K562 (cell line): ENCODE measurements at regions not wholly inside any gene's neighbourhood (a gene's known extent, or its start where the extent isn't known, plus 50 kb on each side); places are given as distances from the start of the nearest gene placed in this dataset.
"Not testable (repeated sequence)": the region's sequence is repeated elsewhere in the genome, so short reads cannot be mapped to it uniquely, and the experiment has no call there.

Experiments used
- ATAC-seq: fragments of 200-7000 bp; cut with Tn5 transposase; 3 replicates; pipeline ENCODE4 v1.9.1; 2020; ENCODE audit warnings: moderate library complexity
- BruUV-seq: library from RNA; stranded (reverse); fragments of 400-500 nt; replicated peaks from 2 replicates; lab custom pipeline; 2021; lab: Mats Ljungman, UMichigan
- CTCF ChIA-PET: fragments of 300-600 bp; formaldehyde crosslinking; extraction: SDS; loops from one replicate; lab custom pipeline; 2021; ENCODE audit warnings: low intra/inter-chr PET ratio; lab: Yijun Ruan, JAX
- POLR2A ChIA-PET: fragments of 300-600, 350-650 bp; sonication (Branson Sonifier 250); formaldehyde crosslinking; extraction: SDS; loops from one replicate; lab custom pipeline; 2021; ENCODE audit warnings: antibody characterized with exemption, inconsistent platforms; lab: Yijun Ruan, JAX
- DNase-seq, 4 experiments: peaks; one replicate each; pipeline versions ENCODE4 v3.0.0 to v3.0.0-alpha.2; 2011 to 2018; ENCODE audit warnings: low spot score in 3 of 4, mixed read lengths in 3 of 4; ENCODE audit errors: extremely low read depth in 1 of 4
- FAIRE-seq: peaks from 2 replicates; lab custom pipeline; 2011; peaks lifted over from hg19 to GRCh38; lab: Jason Lieb, UNC
- H2AFZ ChIP-seq: 2 replicates; pipeline ENCODE4 v1.6.0; 2011; ENCODE audit warnings: low read depth, low read length, control low read depth, inconsistent platforms
- H3K27ac ChIP-seq: fragments of 200-600 bp; 3 replicates; pipeline ENCODE4 v1.8.0; 2011; ENCODE audit warnings: low read depth, mild to moderate bottlenecking, control low read depth, inconsistent platforms, low read length, moderate library complexity, mixed read lengths; ENCODE audit errors: extremely low read depth
- H3K27me3 ChIP-seq, 2 experiments: fragments of 300-600 bp in 1 of 2; 2 replicates in 1 of 2; 3 replicates in 1 of 2; pipeline versions ENCODE4 v1.6.0 to v1.8.0; 2011; ENCODE audit warnings: inconsistent platforms in 2 of 2, low read length in 2 of 2, mild to moderate bottlenecking in 1 of 2, mixed read lengths in 1 of 2, moderate library complexity in 1 of 2; ENCODE audit not compliant: control insufficient read depth in 2 of 2, insufficient read depth in 2 of 2
- H3K36me3 ChIP-seq: fragments of 300-600 bp; 3 replicates; pipeline ENCODE4 v1.8.0; 2011; ENCODE audit warnings: mild to moderate bottlenecking, low read length, inconsistent platforms; ENCODE audit not compliant: control insufficient read depth, insufficient read depth
- H3K4me1 ChIP-seq, 2 experiments: fragments of 200-600 bp in 1 of 2; replicated peaks in 1 of 2; 2 replicates in 1 of 2; 3 replicates in 1 of 2; pipeline versions ENCODE4 v1.5.1 to v1.8.0; 2011; ENCODE audit warnings: inconsistent platforms in 2 of 2, low read length in 2 of 2, mild to moderate bottlenecking in 1 of 2, mixed read lengths in 1 of 2, moderate library complexity in 1 of 2; ENCODE audit not compliant: control insufficient read depth in 2 of 2, insufficient read depth in 2 of 2
- H3K4me2 ChIP-seq: 2 replicates; pipeline ENCODE4 v1.6.1; 2011; ENCODE audit warnings: low read length, control low read depth, inconsistent platforms, mixed read lengths; ENCODE audit not compliant: insufficient read depth
- H3K4me3 ChIP-seq: fragments of 200-600 bp; sonication (generic), shearing (Covaris generic); 2 replicates; pipeline ENCODE4 v1.5.1; 2016; ENCODE audit warnings: control low read depth, inconsistent platforms
- H3K79me2 ChIP-seq: fragments of 200-600 bp; 3 replicates; pipeline ENCODE4 v1.8.0; 2011; ENCODE audit warnings: low read length, inconsistent platforms; ENCODE audit not compliant: control insufficient read depth, insufficient read depth
- H3K9ac ChIP-seq, 2 experiments: 2 replicates each; pipeline versions ENCODE4 v1.6.0 to v1.6.1; 2011; ENCODE audit warnings: low read depth in 2 of 2, low read length in 2 of 2, control low read depth in 1 of 2, inconsistent platforms in 1 of 2, mild to moderate bottlenecking in 1 of 2, mixed read lengths in 1 of 2; ENCODE audit not compliant: insufficient read depth in 1 of 2
- H3K9me1 ChIP-seq: one replicate; pipeline ENCODE4 v1.6.0; 2011; ENCODE audit warnings: inconsistent platforms, mild to moderate bottlenecking, low read length, moderate library complexity; ENCODE audit not compliant: control insufficient read depth, insufficient read depth
- H3K9me3 ChIP-seq: replicated peaks from 2 replicates; pipeline ENCODE4 v1.5.1; 2011; ENCODE audit warnings: low read depth, low read length, inconsistent platforms; ENCODE audit not compliant: control insufficient read depth, insufficient read depth
- H4K20me1 ChIP-seq: replicated peaks from 2 replicates; pipeline ENCODE4 v1.6.1; 2011; ENCODE audit warnings: low read length, inconsistent platforms, mixed read lengths; ENCODE audit not compliant: control insufficient read depth, insufficient read depth
- CBX3 ChIP-seq, 2 experiments: IDR thresholded peaks; 1 replicate in 1 of 2; 2 replicates in 1 of 2; pipeline ENCODE4 v1.6.1; 2012; ENCODE audit warnings: inconsistent platforms in 2 of 2, low read length in 2 of 2, borderline replicate concordance in 1 of 2, control low read depth in 1 of 2
- CCAR2 ChIP-seq: fragments of 200-400 bp; formaldehyde crosslinking; IDR thresholded peaks from 2 replicates; pipeline ENCODE4 v1.6.1; 2017; ENCODE audit warnings: mild to moderate bottlenecking, low read depth, low read length
- COPS2 ChIP-seq: fragments of 450-650 bp; conservative IDR thresholded peaks from 2 replicates; pipeline ENCODE4 v1.6.1; 2016; ENCODE audit warnings: mild to moderate bottlenecking, moderate library complexity
- CTCF ChIP-seq, 3 experiments: IDR thresholded peaks in 2 of 3; conservative IDR thresholded peaks in 1 of 3; 2 replicates each; pipeline ENCODE4 v1.5.1; 2011 to 2012; ENCODE audit warnings: low read length in 3 of 3, mild to moderate bottlenecking in 3 of 3, control low read depth in 2 of 3, improper control_type of control experiment in 1 of 3, inconsistent platforms in 1 of 3, low read depth in 1 of 3, mixed read lengths in 1 of 3, moderate library complexity in 1 of 3; ENCODE audit not compliant: insufficient read depth in 2 of 3
- HMG20A ChIP-seq: fragments of 450-650 bp; formaldehyde crosslinking; conservative IDR thresholded peaks from 2 replicates; pipeline ENCODE4 v1.4.0; 2020; ENCODE audit warnings: mild to moderate bottlenecking, mixed read lengths
- NR0B1 ChIP-seq: fragments of 450-650 bp; IDR thresholded peaks from one replicate; pipeline ENCODE4 v1.6.1; 2018; ENCODE audit warnings: mild to moderate bottlenecking, moderate library complexity; ENCODE audit not compliant: partially characterized antibody
- TCF7L2 ChIP-seq: fragments of 150-350 bp; IDR thresholded peaks from 2 replicates; pipeline ENCODE4 v1.6.1; 2016; ENCODE audit warnings: low read depth, mild to moderate bottlenecking, low read length, moderate library complexity
- ZBTB17 ChIP-seq: fragments of 450-650 bp; formaldehyde crosslinking; IDR thresholded peaks from 2 replicates; pipeline ENCODE4 v1.4.0; 2020; ENCODE audit warnings: mild to moderate bottlenecking
- ZFP36 ChIP-seq: fragments of 150-350 bp; IDR thresholded peaks from 2 replicates; pipeline ENCODE4 v1.6.1; 2018; ENCODE audit warnings: low read length, low read depth; ENCODE audit not compliant: partially characterized antibody
- ZNF57 ChIP-seq: fragments of 450-650 bp; formaldehyde crosslinking; IDR thresholded peaks from 2 replicates; pipeline ENCODE4 v1.4.0; 2020; ENCODE audit warnings: mild to moderate bottlenecking, moderate library complexity
- WGBS: fragments of 100-300 bp; shearing (Covaris generic); methylation state at CpG from one replicate; pipeline ENCODE4 v1.1.6; 2016; ENCODE audit warnings: low coverage, mixed read lengths; ENCODE audit not compliant: insufficient coverage; ENCODE audit errors: missing lambda C conversion rate; 5-methylcytosine and 5-hydroxymethylcytosine counted together
- in situ Hi-C: fragments of 300-500 bp; cut with MboI; formaldehyde crosslinking; loops from 4 replicates; pipeline ENCODE4 v1.15.0; 2018; ENCODE audit warnings: inconsistent platforms, mixed read lengths
- intact Hi-C: fragments of 100-400 bp; cut with micrococcal nuclease; formaldehyde crosslinking; loops from 2 replicates; pipeline ENCODE4 v1.14.2; 2022

- TF ChIP-seq NR0B1 (no peak), CCAR2 (no peak), TCF7L2 (no peak), ZNF57 (CRISPR knock-in tag) (no peak), ZFP36 (no peak), CTCF (IDR thresholded peaks at IDR 0.05 in 2 of 3, conservative IDR thresholded peaks at IDR 0.05 in 1 of 3; ENCODE audit: insufficient read depth in 2 of 3, low read depth in 1 of 3, low read length in 3 of 3) (no peak)
- TF ChIP-seq, all 486 proteins: peak for 0
These were observed 161.3 kb downstream of the SOX4 start (continued) for GRCh38 chr6:21754891-21755290.

GRCh38 chr6:21756487-21756886, 162.9 kb downstream of the SOX4 start:
- Histone ChIP-seq H4K20me1 (no peaks in the 10 kb centered on the region; the same call in 1 of the 2 replicates), H3K79me2 (no peaks in the 10 kb centered on the region), H2AFZ (no peak overlapping the region), H3K4me3 (no peak overlapping the region), H3K9ac (no peak overlapping the region), H3K4me1 (peaks cover 0 to 4% of the 10 kb centered on the region in 2 experiments; a peak in 2 of 5 replicates), H3K27me3 (peaks cover 2 to 20% of the 10 kb centered on the region in 2 experiments; a peak in 4 of 5 replicates), H3K4me2 (no peak overlapping the region), H3K27ac (no peak overlapping the region), H3K9me3 (no peaks in the 10 kb centered on the region), H3K9me1 (no peaks in the 10 kb centered on the region), H3K36me3 (no peaks in the 10 kb centered on the region)
- no peak for TF ChIP-seq CBX3 (IDR thresholded peaks at IDR 0.05; ENCODE audit: borderline replicate concordance in 1 of 2, low read length in 2 of 2)
- no peak for TF ChIP-seq COPS2
- no peak for TF ChIP-seq ZBTB17
- TF ChIP-seq HMG20A (CRISPR knock-in tag) = no peak
- ChIA-PET CTCF (no interaction called here), POLR2A (no interaction called here)
- no peak for ATAC-seq
- 0% methylated on average over 4 of the region's 4 CpGs for WGBS
- no peak for FAIRE-seq
- in situ Hi-C loops (no loop called here), intact Hi-C loops (no loop called here)
- BruUV-seq = no TSS peak
- DNase-seq = no peak

- H3K9me3 ChIP-seq, BruUV-seq, H2AFZ ChIP-seq, H3K9ac ChIP-seq, H3K79me2 ChIP-seq, H3K27ac ChIP-seq, DNase-seq, H3K9me1 ChIP-seq, intact Hi-C loops, H3K4me3 ChIP-seq, H3K4me1 ChIP-seq, FAIRE-seq, H3K4me2 ChIP-seq, H4K20me1 ChIP-seq, H3K36me3 ChIP-seq, CTCF ChIA-PET, ATAC-seq, in situ Hi-C loops: not testable (repeated sequence)
- H3K27me3 ChIP-seq = peaks cover 2 to 26% of the 10 kb centered on the region in 2 experiments
- 3% methylated on average over 10 of the region's 10 CpGs for WGBS
- POLR2A ChIA-PET = interaction anchor here (0.6 kb wide), 1 partner anchor 941 kb away, joined by 4 read pairs; no protein-coding TSS in a partner anchor
These were observed 163.8 kb downstream of the SOX4 start for GRCh38 chr6:21757392-21757791.
